ENCODE measurements at regions not wholly inside any gene's neighbourhood (a gene's known extent, or its start where the extent isn't known, plus 50 kb on each side); places are given as distances from the start of the nearest gene placed in this dataset.

DNA sequence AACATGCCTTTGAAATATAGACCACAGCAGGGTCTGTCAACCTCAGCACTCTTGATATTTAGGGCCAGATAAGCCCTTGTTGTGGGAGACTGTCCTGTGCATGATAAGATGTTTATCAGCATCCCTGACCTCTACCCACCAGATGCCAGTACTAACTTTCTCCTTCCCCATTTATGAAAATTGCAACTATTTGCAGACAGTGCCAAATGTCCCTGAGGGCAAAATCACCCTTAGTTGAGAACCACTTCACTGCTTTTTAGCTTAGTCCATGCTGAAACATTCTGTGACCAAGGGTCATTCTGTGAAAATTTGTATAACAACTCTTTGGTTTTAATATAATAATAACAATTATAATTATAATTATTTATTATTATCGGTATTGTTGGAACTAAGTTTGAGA lies 1032.4 kb downstream of the MCTP2 start:
- Histone ChIP-seq H3K4me3 (ENCODE audit: low read length) (no peak overlapping the region), H3K27ac (ENCODE audit: low read depth, low read length) (no peak overlapping the region), H3K27me3 (ENCODE audit: control insufficient read depth, low read length) (no peaks in the 10 kb centered on the region), H4K20me1 (ENCODE audit: control insufficient read depth, insufficient read depth, low read depth, low read length) (no peaks in the 10 kb centered on the region), H3F3A (ENCODE audit: control insufficient read depth, insufficient read depth) (no peaks in the 10 kb centered on the region), H3K79me2 (ENCODE audit: control insufficient read depth, low read length) (no peaks in the 10 kb centered on the region), H3K9me2 (replicated peaks; ENCODE audit: control insufficient read depth, low read length) (no peaks in the 10 kb centered on the region), H3K4me1 (ENCODE audit: control insufficient read depth, low read length) (no peaks in the 10 kb centered on the region), H3K4me2 (ENCODE audit: low read length) (no peak overlapping the region), H3K36me3 (ENCODE audit: control insufficient read depth, low read length) (no peaks in the 10 kb centered on the region), H3K9me3 (ENCODE audit: control insufficient read depth, insufficient read depth, low read length) (no peaks in the 10 kb centered on the region)
- TF ChIP-seq, protein P1, sequence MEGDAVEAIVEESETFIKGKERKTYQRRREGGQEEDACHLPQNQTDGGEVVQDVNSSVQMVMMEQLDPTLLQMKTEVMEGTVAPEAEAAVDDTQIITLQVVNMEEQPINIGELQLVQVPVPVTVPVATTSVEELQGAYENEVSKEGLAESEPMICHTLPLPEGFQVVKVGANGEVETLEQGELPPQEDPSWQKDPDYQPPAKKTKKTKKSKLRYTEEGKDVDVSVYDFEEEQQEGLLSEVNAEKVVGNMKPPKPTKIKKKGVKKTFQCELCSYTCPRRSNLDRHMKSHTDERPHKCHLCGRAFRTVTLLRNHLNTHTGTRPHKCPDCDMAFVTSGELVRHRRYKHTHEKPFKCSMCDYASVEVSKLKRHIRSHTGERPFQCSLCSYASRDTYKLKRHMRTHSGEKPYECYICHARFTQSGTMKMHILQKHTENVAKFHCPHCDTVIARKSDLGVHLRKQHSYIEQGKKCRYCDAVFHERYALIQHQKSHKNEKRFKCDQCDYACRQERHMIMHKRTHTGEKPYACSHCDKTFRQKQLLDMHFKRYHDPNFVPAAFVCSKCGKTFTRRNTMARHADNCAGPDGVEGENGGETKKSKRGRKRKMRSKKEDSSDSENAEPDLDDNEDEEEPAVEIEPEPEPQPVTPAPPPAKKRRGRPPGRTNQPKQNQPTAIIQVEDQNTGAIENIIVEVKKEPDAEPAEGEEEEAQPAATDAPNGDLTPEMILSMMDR (IDR thresholded peaks at IDR 0.05; ENCODE audit: low read depth, low read length, poor library complexity, severe bottlenecking), result no peak
- no peak for TF ChIP-seq EZH2phosphoT487 (IDR thresholded peaks at IDR 0.05; ENCODE audit: borderline replicate concordance, low read length)

DNA sequence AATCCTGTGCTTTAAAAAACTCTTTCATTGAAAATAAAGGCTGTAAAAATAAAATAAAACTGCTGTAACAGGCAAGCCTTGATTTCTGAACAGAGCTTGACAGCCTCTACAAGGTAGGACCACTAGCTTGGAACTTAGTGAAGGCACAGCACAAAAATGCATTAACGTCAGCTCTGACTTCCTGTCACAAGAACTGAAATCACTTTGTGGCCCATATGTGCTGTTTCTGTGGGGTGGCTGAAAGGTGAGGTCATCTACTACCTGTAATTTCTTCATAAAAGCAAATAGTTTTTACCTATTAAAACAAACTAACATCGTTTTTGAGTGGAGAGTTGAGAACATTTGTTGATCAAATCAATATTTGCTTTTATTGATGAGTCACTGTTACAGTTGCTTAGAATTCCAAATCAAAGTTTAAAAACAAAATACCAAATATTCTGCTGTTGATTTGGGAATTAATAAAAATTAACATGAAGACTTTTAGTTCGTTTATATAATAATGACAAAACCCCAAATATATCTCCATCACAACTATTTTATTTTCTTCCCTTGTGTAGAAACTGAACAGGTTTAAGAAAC lies 1034.1 kb downstream of the MCTP2 start:
- Histone ChIP-seq H3K79me2 (ENCODE audit: control insufficient read depth, low read length) (no peaks in the 10 kb centered on the region), H3K27me3 (ENCODE audit: control insufficient read depth, low read length) (no peaks in the 10 kb centered on the region), H3K9me2 (replicated peaks; ENCODE audit: control insufficient read depth, low read length) (no peaks in the 10 kb centered on the region), H3K4me2 (ENCODE audit: low read length) (no peak overlapping the region), H3K4me3 (ENCODE audit: low read length) (no peak overlapping the region), H3K9me3 (ENCODE audit: control insufficient read depth, insufficient read depth, low read length) (no peaks in the 10 kb centered on the region), H3K36me3 (ENCODE audit: control insufficient read depth, low read length) (no peaks in the 10 kb centered on the region), H3K4me1 (ENCODE audit: control insufficient read depth, low read length) (no peaks in the 10 kb centered on the region), H3K27ac (ENCODE audit: low read depth, low read length) (no peak overlapping the region), H4K20me1 (ENCODE audit: control insufficient read depth, insufficient read depth, low read depth, low read length) (no peaks in the 10 kb centered on the region), H3F3A (ENCODE audit: control insufficient read depth, insufficient read depth) (no peaks in the 10 kb centered on the region)
- TF ChIP-seq, protein P1 (IDR thresholded peaks at IDR 0.05; ENCODE audit: low read depth, low read length, poor library complexity, severe bottlenecking), result no peak
- TF ChIP-seq EZH2phosphoT487 (IDR thresholded peaks at IDR 0.05; ENCODE audit: borderline replicate concordance, low read length), result no peak

DNA sequence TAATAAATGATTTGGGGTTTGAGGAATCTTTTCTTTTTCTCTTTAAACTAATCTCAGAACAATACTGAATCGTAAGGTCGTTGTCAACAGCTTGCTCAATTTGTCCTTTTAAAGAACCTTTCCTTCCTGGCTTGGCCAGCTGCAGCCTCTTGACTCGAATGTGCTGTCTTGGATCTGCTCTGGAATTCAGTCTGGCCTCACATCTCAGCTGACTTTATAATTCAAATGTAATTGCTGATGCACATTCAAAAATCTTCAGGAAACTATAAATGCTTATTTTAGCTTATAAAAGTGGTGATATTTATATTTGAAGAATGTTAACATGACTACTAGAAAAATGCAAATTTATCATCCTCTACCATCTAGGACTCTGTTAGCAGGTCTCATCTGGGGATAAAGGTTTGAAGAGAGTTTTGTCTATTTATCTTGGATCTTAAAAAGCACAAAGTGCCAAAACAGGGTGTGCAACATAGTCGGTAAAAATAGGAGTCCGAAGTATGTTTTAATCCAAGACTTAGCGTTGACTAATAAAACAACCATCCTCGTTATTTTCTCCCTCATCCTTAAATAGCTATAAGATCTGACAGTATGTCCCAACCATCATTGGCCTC lies 1035.2 kb downstream of the MCTP2 start:
- Histone ChIP-seq H3K4me2 (ENCODE audit: low read length) (no peak overlapping the region), H3K79me2 (ENCODE audit: control insufficient read depth, low read length) (no peaks in the 10 kb centered on the region), H3K36me3 (ENCODE audit: control insufficient read depth, low read length) (no peaks in the 10 kb centered on the region), H3K27ac (ENCODE audit: low read depth, low read length) (no peak overlapping the region), H3K4me3 (ENCODE audit: low read length) (no peak overlapping the region), H3K4me1 (ENCODE audit: control insufficient read depth, low read length) (no peaks in the 10 kb centered on the region), H4K20me1 (ENCODE audit: control insufficient read depth, insufficient read depth, low read depth, low read length) (no peaks in the 10 kb centered on the region), H3K27me3 (ENCODE audit: control insufficient read depth, low read length) (no peaks in the 10 kb centered on the region), H3K9me3 (ENCODE audit: control insufficient read depth, insufficient read depth, low read length) (no peaks in the 10 kb centered on the region), H3F3A (ENCODE audit: control insufficient read depth, insufficient read depth) (no peaks in the 10 kb centered on the region), H3K9me2 (replicated peaks; ENCODE audit: control insufficient read depth, low read length) (no peaks in the 10 kb centered on the region)
- TF ChIP-seq, protein P1 (IDR thresholded peaks at IDR 0.05; ENCODE audit: low read depth, low read length, poor library complexity, severe bottlenecking), result no peak
- no peak for TF ChIP-seq EZH2phosphoT487 (IDR thresholded peaks at IDR 0.05; ENCODE audit: borderline replicate concordance, low read length)

Data from DOHH2 (cell line).